IPS-NIHi7 (cell line): ENCODE measurements at regions not wholly inside any gene's neighbourhood (a gene's known extent, or its start where the extent isn't known, plus 50 kb on each side); places are given as distances from the start of the nearest gene placed in this dataset.
"Not testable (repeated sequence)": the region's sequence is repeated elsewhere in the genome, so short reads cannot be mapped to it uniquely, and the experiment has no call there.

Experiments
- DNase-seq: peaks from one replicate; pipeline ENCODE4 v3.0.0; 2012; ENCODE audit warnings: mixed read lengths; ENCODE audit errors: extremely low spot score

- not testable (repeated sequence) for DNase-seq
These were observed 166.4 kb upstream of the TMCC3 start for GRCh38 chr12:94816746-94817145.

- DNase-seq = peak; percentile 82
These were observed 165.6 kb upstream of the TMCC3 start for GRCh38 chr12:94815958-94816357.

- no peak for DNase-seq
These were observed 165.1 kb upstream of the TMCC3 start for GRCh38 chr12:94815450-94815849.

DNA sequence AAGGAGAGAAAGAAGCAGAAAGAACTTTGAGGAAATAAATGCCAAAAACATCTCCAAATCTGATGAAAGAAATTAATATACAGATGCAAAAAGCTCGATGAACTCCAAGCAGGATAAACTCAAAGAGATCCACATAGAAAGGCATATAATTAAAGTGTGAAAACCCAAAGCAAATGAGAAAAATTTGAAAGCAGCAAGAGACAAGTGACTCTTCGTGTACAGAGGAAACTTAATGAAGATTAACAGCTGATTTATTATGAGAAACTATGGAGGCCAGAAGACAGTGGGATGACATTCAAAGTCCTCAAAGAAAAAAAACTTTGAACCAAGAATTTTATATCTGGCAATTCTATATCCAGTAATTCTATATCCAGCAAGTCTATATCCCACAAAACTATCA, 163.0 kb upstream of the TMCC3 start:
- no peak for DNase-seq

DNA sequence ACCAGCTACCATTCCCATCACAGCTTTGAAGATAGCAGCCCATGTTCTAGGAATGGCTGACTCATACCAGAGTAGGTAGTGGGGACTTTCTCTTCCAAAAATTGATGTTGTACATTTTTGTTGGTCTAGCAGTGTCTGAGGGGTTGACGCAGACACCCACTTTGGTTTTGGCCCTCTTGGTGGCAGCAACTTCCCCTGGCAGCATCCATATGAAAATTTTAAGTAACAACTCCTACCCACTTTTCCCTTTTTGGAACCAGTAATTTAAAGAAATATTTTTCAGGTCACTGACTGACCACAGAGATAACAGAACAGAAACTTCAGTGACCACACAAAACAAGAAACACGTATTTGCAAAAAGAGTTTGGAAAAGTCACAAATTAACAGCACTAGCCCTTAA, 162.0 kb upstream of the TMCC3 start:
- no peak for DNase-seq

DNA sequence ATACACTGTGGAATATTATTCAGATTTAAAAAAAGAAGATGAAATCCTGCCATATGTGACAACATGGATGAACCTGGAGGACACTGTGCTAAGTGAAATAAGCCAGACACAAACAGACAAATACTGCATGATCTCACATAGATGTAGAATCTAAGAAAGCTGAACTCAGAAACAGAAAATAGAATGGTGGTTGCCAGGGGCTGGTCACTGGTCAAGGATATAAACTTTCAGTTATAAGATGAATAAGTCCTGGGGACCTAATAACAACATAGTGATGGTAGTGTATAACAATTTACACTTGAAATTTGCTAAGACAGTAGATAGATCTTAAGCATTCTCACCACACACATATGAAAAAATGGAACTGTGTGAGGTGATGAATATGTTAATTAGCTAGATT, 161.3 kb upstream of the TMCC3 start:
- no peak for DNase-seq

DNA sequence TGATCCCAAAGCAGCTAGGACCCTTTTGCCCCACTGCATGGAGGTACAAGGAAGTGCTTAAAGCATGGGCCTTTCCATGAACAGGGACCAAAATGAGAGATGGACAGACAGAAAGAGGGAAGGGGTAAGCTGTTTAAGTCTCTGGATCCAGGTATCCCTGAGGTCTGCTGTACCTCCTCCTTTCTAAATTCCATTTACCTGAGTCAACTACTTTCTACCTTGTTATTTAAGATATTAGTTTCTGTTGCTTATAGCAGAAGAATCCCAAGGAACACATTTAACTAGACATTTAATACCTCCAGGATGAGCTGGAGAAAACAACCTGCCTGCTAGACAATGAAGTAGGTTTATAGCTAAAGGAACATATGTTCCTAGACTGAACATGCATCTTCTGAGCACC, 157.6 kb upstream of the TMCC3 start:
- DNase-seq = no peak

GRCh38 chr12:94806617-94807016, 156.3 kb upstream of the TMCC3 start:
- no peak for DNase-seq

GRCh38 chr12:94805749-94806529, 155.6 kb upstream of the TMCC3 start:
- DNase-seq = no peak

DNA sequence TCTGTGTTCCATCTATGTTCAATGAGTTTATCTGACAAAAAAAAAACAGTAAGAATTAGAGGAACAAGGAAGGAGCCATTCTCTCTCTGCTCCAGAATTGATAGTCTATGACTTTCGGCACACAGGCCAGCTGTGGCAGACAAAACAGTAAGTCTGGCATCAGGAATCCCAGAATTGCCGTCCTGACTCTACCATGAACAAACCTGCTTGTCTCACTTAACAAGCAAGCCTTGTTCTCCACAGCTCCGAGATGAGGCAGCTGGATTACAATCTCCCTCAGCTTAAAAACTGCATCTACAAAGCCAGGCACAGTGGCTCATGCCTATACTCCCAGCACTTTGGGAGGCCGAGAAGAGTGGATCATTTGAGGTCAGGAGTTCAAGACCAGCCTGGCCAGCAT, 153.6 kb upstream of the TMCC3 start:
- no peak for DNase-seq

DNA sequence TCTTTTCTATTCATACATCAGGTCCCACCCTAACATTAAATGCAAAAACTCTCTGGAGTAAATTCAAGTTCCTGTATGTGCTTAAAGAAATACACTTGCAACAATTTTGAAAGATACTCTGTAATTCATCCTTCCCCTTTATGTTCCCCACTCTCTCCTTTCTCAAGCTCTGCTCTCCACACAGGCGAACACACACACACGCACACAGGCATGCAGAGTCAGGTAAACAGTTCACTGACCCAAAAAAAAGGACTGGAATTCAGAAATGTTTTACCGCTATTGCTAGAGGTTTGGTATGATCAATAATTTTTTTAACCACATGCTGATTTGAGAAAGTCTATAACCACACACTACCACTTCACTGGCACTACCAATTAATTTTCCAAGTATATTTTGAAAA, 152.4 kb upstream of the TMCC3 start:
- DNase-seq = no peak

- DNase-seq = no peak
These were observed 151.4 kb upstream of the TMCC3 start for GRCh38 chr12:94801745-94802144.

GRCh38 chr12:94799136-94799535, 148.8 kb upstream of the TMCC3 start:
- DNase-seq = no peak

DNA sequence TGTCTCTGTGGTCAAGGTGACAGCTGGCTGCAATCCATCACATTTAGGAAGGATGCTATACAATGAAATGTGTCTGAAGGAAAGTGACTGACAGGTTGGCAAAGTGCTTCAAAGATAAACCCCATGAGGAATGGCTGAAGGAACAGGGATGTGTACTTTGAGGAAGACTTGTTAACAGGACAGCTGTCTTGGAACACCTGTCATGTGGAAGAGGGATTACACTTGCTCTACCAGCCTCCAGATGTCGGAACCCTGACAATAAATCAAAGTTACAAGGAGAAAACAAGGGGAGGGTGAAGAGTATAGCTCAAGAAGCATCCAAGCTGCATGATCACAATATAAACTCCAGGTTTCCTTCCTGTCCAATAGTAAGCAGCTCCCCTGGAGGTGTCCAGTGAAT, 147.8 kb upstream of the TMCC3 start:
- DNase-seq = no peak

DNA sequence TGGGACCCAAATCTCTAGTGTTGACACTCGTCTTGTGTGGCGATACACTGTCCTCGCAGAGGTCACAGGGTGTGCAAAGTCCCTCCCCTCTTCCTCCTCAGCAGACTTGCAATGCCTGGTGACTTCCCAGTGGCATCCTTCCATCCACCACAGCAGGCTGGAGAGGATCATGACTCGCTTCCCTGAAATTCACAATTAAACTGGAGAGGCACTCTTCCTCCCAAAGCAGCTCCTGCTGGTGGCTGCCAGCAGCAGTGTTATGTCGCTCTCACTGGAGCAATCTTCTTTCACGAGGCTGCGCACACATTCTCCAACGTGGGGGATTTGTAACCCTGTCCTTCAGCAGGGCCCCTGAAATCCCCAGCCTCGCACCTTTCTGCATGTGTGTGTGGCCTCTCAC, 145.2 kb upstream of the TMCC3 start:
- DNase-seq = peak; percentile 62

DNA sequence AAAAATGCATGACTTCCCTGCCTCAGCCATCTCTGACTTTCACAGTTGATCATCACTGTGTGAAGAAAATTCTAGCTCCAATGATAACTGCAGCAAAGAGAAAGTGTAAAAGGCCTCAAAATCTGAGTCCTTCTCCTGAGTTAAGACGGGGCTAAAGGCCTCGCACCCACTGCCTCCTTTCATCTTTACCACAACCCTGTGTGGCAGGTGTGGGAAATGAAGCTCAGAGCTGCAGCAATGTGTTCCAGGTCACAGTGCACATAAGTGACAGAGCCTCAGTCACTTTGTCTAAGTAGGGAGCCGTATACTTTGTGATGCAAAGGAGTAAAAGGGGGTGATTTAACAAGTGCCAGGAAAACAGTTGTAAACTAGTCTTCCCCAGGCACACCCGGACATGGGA, 144.7 kb upstream of the TMCC3 start:
- no peak for DNase-seq

DNA sequence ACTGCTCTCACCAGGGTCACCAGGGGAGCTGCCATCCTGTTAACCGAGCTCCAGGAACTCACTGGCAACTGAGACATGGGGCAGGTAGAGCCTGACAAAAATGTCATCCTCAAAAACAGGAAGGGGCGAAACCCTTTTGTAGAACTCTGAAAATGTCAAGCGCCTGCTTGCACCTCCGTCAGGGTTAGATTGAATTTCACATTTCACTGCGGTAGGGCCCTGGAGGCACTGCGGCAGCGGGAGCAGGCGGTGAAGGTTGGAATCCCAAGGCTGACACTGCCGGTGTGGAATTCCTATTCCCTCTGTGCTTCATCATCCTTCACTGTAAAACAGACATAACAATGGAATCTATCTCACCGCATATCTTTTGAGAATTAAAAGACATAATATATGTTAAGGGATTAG, 142.8 kb upstream of the TMCC3 start:
- no peak for DNase-seq

GRCh38 chr12:94792693-94793092, 142.3 kb upstream of the TMCC3 start:
- DNase-seq = no peak

- no peak for DNase-seq
These were observed 141.6 kb upstream of the TMCC3 start for GRCh38 chr12:94791933-94792332.

DNA sequence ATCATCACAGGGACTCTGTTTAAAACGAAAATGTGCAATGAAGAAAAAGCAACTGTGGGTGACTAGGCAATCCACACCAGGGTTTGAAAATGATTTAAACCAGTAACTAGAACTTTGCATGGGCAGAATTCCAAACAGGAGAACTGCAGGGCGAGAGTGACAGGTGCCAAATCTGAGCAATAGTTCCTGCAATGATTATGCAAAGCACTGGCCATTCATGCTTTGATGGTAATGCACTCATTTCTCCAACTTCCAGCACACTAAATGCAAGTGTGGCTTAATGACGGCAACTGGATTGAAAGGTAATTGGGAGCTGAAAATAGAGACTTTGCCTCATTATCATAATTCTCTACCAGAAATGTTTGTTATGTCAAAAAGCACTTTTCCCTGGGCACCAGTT, 140.5 kb upstream of the TMCC3 start:
- DNase-seq = no peak

- DNase-seq = no peak
These were observed 140.0 kb upstream of the TMCC3 start for GRCh38 chr12:94790370-94790769.

- no peak for DNase-seq
These were observed 139.3 kb upstream of the TMCC3 start for GRCh38 chr12:94789510-94790225.

DNA sequence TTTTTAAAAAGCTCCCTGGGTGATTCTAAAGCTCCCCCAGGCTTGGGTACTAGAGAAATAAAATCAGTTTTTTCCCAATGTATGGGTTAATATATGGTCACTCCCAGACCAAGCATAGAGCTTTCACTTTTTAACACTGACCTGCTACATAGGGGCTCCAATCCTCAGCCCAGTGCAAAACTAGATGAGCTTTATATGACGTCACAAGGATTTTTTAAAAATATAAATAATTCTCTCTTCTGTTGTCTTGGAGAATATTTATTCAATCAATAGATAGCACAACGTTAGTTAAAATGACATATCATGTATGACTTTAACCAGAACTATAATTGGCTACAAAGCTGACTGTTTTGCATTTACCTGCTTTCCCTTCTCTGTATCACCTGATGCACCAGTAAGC, 137.9 kb upstream of the TMCC3 start:
- DNase-seq = no peak

GRCh38 chr12:94786906-94787305, 136.5 kb upstream of the TMCC3 start:
- no peak for DNase-seq
